C4-2B (cell line): ENCODE measurements at regions not wholly inside any gene's neighbourhood (a gene's known extent, or its start where the extent isn't known, plus 50 kb on each side); places are given as distances from the start of the nearest gene placed in this dataset.

ENCODE experiments used
- H3K27ac ChIP-seq: fragments of 450-650 bp; 2 replicates; pipeline ENCODE4 v1.5.1; 2017
- CTCF ChIP-seq: fragments of 450-650 bp; conservative IDR thresholded peaks from 2 replicates; pipeline ENCODE4 v1.5.1; 2017; ENCODE audit warnings: mild to moderate bottlenecking
- ZFX ChIP-seq: fragments of 450-650 bp; IDR thresholded peaks from 2 replicates; pipeline ENCODE4 v1.6.1; 2017

- TF ChIP-seq ZFX (no peak), CTCF (no peak)
Observed at GRCh38 chr12:89945123-89945522, 236.5 kb upstream of the ATP2B1 start.

GRCh38 chr12:89943463-89943862, 234.8 kb upstream of the ATP2B1 start:
- TF ChIP-seq ZFX (no peak), CTCF (no peak)
- H3K27ac ChIP-seq: no peak overlapping the region

More at GRCh38 chr12:89945123-89945522, 236.5 kb upstream of the ATP2B1 start:
- H3K27ac ChIP-seq: no peak overlapping the region

- TF ChIP-seq ZFX (no peak), CTCF (no peak)
- no peak overlapping the region for H3K27ac ChIP-seq
Observed at GRCh38 chr12:89941436-89941835, 232.8 kb upstream of the ATP2B1 start.

GRCh38 chr12:89939522-89940215, 231.0 kb upstream of the ATP2B1 start:
- H3K27ac ChIP-seq: no peak overlapping the region
- TF ChIP-seq ZFX (no peak), CTCF (no peak)

- H3K27ac ChIP-seq: no peak overlapping the region
- TF ChIP-seq ZFX (no peak), CTCF (no peak)
Observed at GRCh38 chr12:89936631-89937030, 228.0 kb upstream of the ATP2B1 start.

GRCh38 chr12:89935850-89936249, 227.2 kb upstream of the ATP2B1 start:
- TF ChIP-seq CTCF: no peak
- TF ChIP-seq ZFX: no peak
- H3K27ac ChIP-seq: no peak overlapping the region

GRCh38 chr12:89933911-89934310, 225.3 kb upstream of the ATP2B1 start:
- H3K27ac ChIP-seq: no peak overlapping the region
- TF ChIP-seq ZFX: no peak
- no peak for TF ChIP-seq CTCF
